ENCODE measurements at regions not wholly inside any gene's neighbourhood (a gene's known extent, or its start where the extent isn't known, plus 50 kb on each side); places are given as distances from the start of the nearest gene placed in this dataset.

GRCh38 chr15:29544513-29545128 is 275.0 kb upstream of the NSMCE3 start:
- no peak overlapping the region for H3K4me3 ChIP-seq (ENCODE audit: control insufficient read depth, low read depth, low read length)
- TF ChIP-seq CTCF (IDR thresholded peaks at IDR 0.05; ENCODE audit: control insufficient read depth, insufficient read depth, low read depth, low read length, missing control alignments), result no peak
- no peak for DNase-seq (ENCODE audit: low read depth)

GRCh38 chr15:29542994-29543393 is 273.4 kb upstream of the NSMCE3 start:
- H3K4me3 ChIP-seq (ENCODE audit: control insufficient read depth, low read depth, low read length), result no peak overlapping the region
- no peak for TF ChIP-seq CTCF (IDR thresholded peaks at IDR 0.05; ENCODE audit: control insufficient read depth, insufficient read depth, low read depth, low read length, missing control alignments)
- DNase-seq (ENCODE audit: low read depth), result no peak

- no peak overlapping the region for H3K4me3 ChIP-seq (ENCODE audit: control insufficient read depth, low read depth, low read length)
- TF ChIP-seq CTCF (IDR thresholded peaks at IDR 0.05; ENCODE audit: control insufficient read depth, insufficient read depth, low read depth, low read length, missing control alignments), result no peak
- DNase-seq (ENCODE audit: low read depth), result no peak
Observed at GRCh38 chr15:29541309-29541708, 271.7 kb upstream of the NSMCE3 start.

- no peak overlapping the region for H3K4me3 ChIP-seq (ENCODE audit: control insufficient read depth, low read depth, low read length)
- no peak for TF ChIP-seq CTCF (IDR thresholded peaks at IDR 0.05; ENCODE audit: control insufficient read depth, insufficient read depth, low read depth, low read length, missing control alignments)
- no peak for DNase-seq (ENCODE audit: low read depth)
Observed at GRCh38 chr15:29540479-29540878, 270.9 kb upstream of the NSMCE3 start.

DNA sequence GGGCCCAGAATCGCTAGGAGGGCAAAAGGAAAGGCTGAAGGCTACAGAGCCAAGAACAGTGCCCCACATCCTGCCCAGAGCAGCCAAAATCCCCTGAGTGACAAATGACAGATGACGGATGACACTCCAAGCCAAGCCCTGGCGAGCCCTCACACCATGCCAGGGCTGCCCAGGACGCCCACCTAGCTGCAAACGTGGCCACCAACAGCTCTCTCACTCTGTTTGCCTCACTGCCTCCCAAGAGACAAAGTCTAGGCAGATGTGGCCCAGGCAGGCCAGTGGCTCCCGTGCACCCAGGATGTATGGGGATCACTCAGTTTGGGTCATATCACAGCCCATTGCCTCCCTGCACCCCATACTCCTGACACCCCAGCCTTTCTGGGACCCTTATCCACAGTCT is 270.1 kb upstream of the NSMCE3 start:
- no peak for TF ChIP-seq CTCF (IDR thresholded peaks at IDR 0.05; ENCODE audit: control insufficient read depth, insufficient read depth, low read depth, low read length, missing control alignments)
- no peak for DNase-seq (ENCODE audit: low read depth)
- H3K4me3 ChIP-seq (ENCODE audit: control insufficient read depth, low read depth, low read length), result no peak overlapping the region

GRCh38 chr15:29538044-29538443 is 268.4 kb upstream of the NSMCE3 start:
- no peak overlapping the region for H3K4me3 ChIP-seq (ENCODE audit: control insufficient read depth, low read depth, low read length)
- no peak for DNase-seq (ENCODE audit: low read depth)
- TF ChIP-seq CTCF (IDR thresholded peaks at IDR 0.05; ENCODE audit: control insufficient read depth, insufficient read depth, low read depth, low read length, missing control alignments), result no peak

DNA sequence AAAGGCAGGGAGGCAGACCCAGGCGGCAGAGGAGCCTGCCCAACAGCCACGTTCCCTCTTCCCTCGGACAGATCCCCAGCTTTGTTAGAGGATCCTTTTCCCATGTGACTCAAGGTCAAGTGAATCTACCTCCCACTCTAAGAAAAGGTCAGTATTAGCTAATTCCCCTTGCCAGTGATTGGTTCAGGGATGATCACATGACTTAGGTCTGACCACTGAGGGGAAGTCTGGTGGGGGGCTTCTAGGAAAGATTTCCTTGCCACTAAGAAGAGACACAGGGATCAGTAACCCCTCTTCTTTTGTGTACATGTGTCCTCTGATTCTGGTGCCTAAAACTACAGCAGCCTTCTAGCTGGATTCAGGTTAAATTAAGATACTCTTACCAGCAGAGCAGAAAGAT is 266.3 kb upstream of the NSMCE3 start:
- no peak for DNase-seq (ENCODE audit: low read depth)
- no peak for TF ChIP-seq CTCF (IDR thresholded peaks at IDR 0.05; ENCODE audit: control insufficient read depth, insufficient read depth, low read depth, low read length, missing control alignments)
- no peak overlapping the region for H3K4me3 ChIP-seq (ENCODE audit: control insufficient read depth, low read depth, low read length)
